B cell (primary cell): ENCODE measurements at regions not wholly inside any gene's neighbourhood (a gene's known extent, or its start where the extent isn't known, plus 50 kb on each side); places are given as distances from the start of the nearest gene placed in this dataset.

Source experiments
- ATAC-seq: fragments of 200-7000 bp; cut with Tn5 transposase; one replicate; pipeline ENCODE4 v1.10.0; 2021; ENCODE audit warnings: low read depth, mild to moderate bottlenecking, moderate number of reproducible peaks, moderate library complexity
- CTCF ChIA-PET: fragments of 350-600 bp; sonication (Branson Sonifier 250); formaldehyde crosslinking; loops from one replicate; lab custom pipeline; 2021; ENCODE audit warnings: antibody characterized with exemption, inconsistent platforms; lab: Charles Lee
- POLR2A ChIA-PET: fragments of 350-600 bp; sonication (Branson Sonifier 250); formaldehyde crosslinking; loops from one replicate; lab custom pipeline; 2021; ENCODE audit warnings: antibody characterized with exemption; lab: Charles Lee
- DNase-seq: peaks from one replicate; pipeline ENCODE4 v3.0.0; 2013
- H2AFZ ChIP-seq: 2 replicates; pipeline ENCODE4 v1.6.1; 2012; ENCODE audit warnings: mild to moderate bottlenecking, low read depth, low read length; ENCODE audit not compliant: insufficient read depth, poor library complexity, severe bottlenecking
- H3K27ac ChIP-seq, 2 donors: 1 replicate in 1 of 2; 2 replicates in 1 of 2; pipeline ENCODE4 v1.5.1; 2012 to 2013; ENCODE audit warnings: low read length in 2 of 2, mild to moderate bottlenecking in 2 of 2, moderate library complexity in 1 of 2
- H3K27me3 ChIP-seq, 4 experiments: fragments of 200-600 bp in 1 of 4; sonication (generic) in 1 of 4; replicated peaks in 1 of 4; 1 replicate in 2 of 4; 2 replicates in 2 of 4; pipeline versions ENCODE4 v1.6.1 to v1.7.0; 2013 to 2016; ENCODE audit warnings: low read length in 3 of 4, mild to moderate bottlenecking in 2 of 4, mixed read lengths in 1 of 4, moderate library complexity in 1 of 4; ENCODE audit not compliant: insufficient read depth in 4 of 4, control insufficient read depth in 3 of 4; ENCODE audit errors: control extremely low read depth in 1 of 4
- H3K36me3 ChIP-seq, 2 experiments: replicated peaks in 1 of 2; 1 replicate in 1 of 2; 2 replicates in 1 of 2; pipeline versions ENCODE4 v1.6.1 to v1.7.1; 2013; ENCODE audit warnings: low read length in 1 of 2; ENCODE audit not compliant: insufficient read depth in 2 of 2, control insufficient read depth in 1 of 2; ENCODE audit errors: control extremely low read depth in 1 of 2, extremely low read depth in 1 of 2
- H3K4me1 ChIP-seq, 2 donors: fragments of 200-600 bp in 1 of 2; sonication (generic) in 1 of 2; 1 replicate in 1 of 2; 2 replicates in 1 of 2; pipeline versions ENCODE4 v1.5.1 to v1.6.1; 2013 to 2017; ENCODE audit warnings: low read length in 2 of 2; ENCODE audit not compliant: control insufficient read depth in 2 of 2, insufficient read depth in 2 of 2
- H3K4me2 ChIP-seq: replicated peaks from 2 replicates; pipeline ENCODE3; 2012; ENCODE audit warnings: mild to moderate bottlenecking, low read depth, low read length; ENCODE audit not compliant: poor library complexity, severe bottlenecking
- H3K4me3 ChIP-seq, 5 experiments: fragments of 200-600 bp in 1 of 5; sonication (generic) in 1 of 5; 1 replicate in 3 of 5; 2 replicates in 2 of 5; pipeline versions ENCODE4 v1.5.1 to v1.7.0; 2011 to 2016; ENCODE audit warnings: low read length in 4 of 5, mild to moderate bottlenecking in 4 of 5, low read depth in 2 of 5, control low read depth in 1 of 5, moderate library complexity in 1 of 5; ENCODE audit not compliant: insufficient read depth in 1 of 5; ENCODE audit errors: control extremely low read depth in 1 of 5, extremely low read depth in 1 of 5
- H3K79me2 ChIP-seq: fragments of 200-600 bp; sonication (generic); one replicate; pipeline ENCODE4 v1.6.0; 2016; ENCODE audit warnings: low read length; ENCODE audit not compliant: control insufficient read depth, insufficient read depth
- H3K9ac ChIP-seq: fragments of 200-600 bp; sonication (generic); 2 replicates; pipeline ENCODE4 v1.6.1; 2017; ENCODE audit warnings: mild to moderate bottlenecking, low read length, moderate library complexity
- H3K9me3 ChIP-seq, 3 donors: one replicate each; pipeline versions ENCODE4 v1.6.1 to v1.7.1; 2013; ENCODE audit warnings: low read length in 2 of 3; ENCODE audit not compliant: control insufficient read depth in 2 of 3, insufficient read depth in 1 of 3; ENCODE audit errors: control extremely low read depth in 1 of 3
- H4K20me1 ChIP-seq: 2 replicates; pipeline ENCODE4 v1.6.0; 2012; ENCODE audit warnings: mild to moderate bottlenecking, low read length; ENCODE audit not compliant: insufficient read depth, control insufficient read depth, poor library complexity, severe bottlenecking
- H3K27ac Mint-ChIP-seq: one replicate; pipeline ENCODE4 v1.8.0; 2021; ENCODE audit warnings: mixed read lengths
- H3K27me3 Mint-ChIP-seq: one replicate; pipeline ENCODE4 v1.8.0; 2021; ENCODE audit warnings: mixed read lengths
- H3K4me1 Mint-ChIP-seq: one replicate; pipeline ENCODE4 v1.8.0; 2021; ENCODE audit warnings: mixed read lengths
- H3K4me3 Mint-ChIP-seq: one replicate; pipeline ENCODE4 v1.8.0; 2021; ENCODE audit warnings: mixed read lengths
- H3K9me3 Mint-ChIP-seq: one replicate; pipeline ENCODE4 v1.8.0; 2022; ENCODE audit warnings: mixed read lengths; ENCODE audit not compliant: insufficient read depth
- CTCF ChIP-seq: fragments of 200-600 bp; IDR thresholded peaks from one replicate; pipeline ENCODE4 v1.8.0; 2022; ENCODE audit warnings: antibody characterized with exemption, mild to moderate bottlenecking
- EZH2 ChIP-seq: IDR thresholded peaks from 2 replicates; pipeline ENCODE4 v1.6.1; 2012; ENCODE audit warnings: borderline replicate concordance, low read depth, mild to moderate bottlenecking, moderate library complexity, low read length; ENCODE audit not compliant: insufficient read depth, poor library complexity, severe bottlenecking
- WGBS: methylation state at CpG from one replicate; pipeline ENCODE4 v1.1.5; 2013; ENCODE audit warnings: missing lambda C conversion rate; ENCODE audit not compliant: insufficient coverage; 5-methylcytosine and 5-hydroxymethylcytosine counted together
- intact Hi-C: fragments of 100-400 bp; cut with micrococcal nuclease; formaldehyde crosslinking; loops from one replicate; pipeline ENCODE4 v1.10.0; 2022

- no peak overlapping the region for H3K27ac ChIP-seq
- WGBS, result 77% methylated on average over 5 of the region's 5 CpGs
- ATAC-seq, result no peak
- no peak overlapping the region for H3K4me3 ChIP-seq
- no peak overlapping the region for H3K9ac ChIP-seq
- ChIA-PET CTCF (no interaction called here), POLR2A (no interaction called here)
- H3K4me3 Mint-ChIP-seq, result no peak overlapping the region
- TF ChIP-seq CTCF (no peak), EZH2 (no peak)
- no peaks in the 10 kb centered on the region for H4K20me1 ChIP-seq
- H2AFZ ChIP-seq, result no peak overlapping the region
- H3K9me3 Mint-ChIP-seq, result no peaks in the 10 kb centered on the region
- no peak for DNase-seq
- no peaks in the 10 kb centered on the region for H3K36me3 ChIP-seq
- H3K4me1 Mint-ChIP-seq, result no peaks in the 10 kb centered on the region
- no peaks in the 10 kb centered on the region for H3K79me2 ChIP-seq
- peaks cover 22% of the 10 kb centered on the region for H3K27me3 Mint-ChIP-seq
- no peak overlapping the region for H3K4me2 ChIP-seq
- intact Hi-C loops, result no loop called here
- no peaks in the 10 kb centered on the region for H3K9me3 ChIP-seq
- H3K4me1 ChIP-seq, result no peaks in the 10 kb centered on the region
- peaks cover 0 to 3% (median 0%) of the 10 kb centered on the region in 4 experiments for H3K27me3 ChIP-seq
- no peak overlapping the region for H3K27ac Mint-ChIP-seq
Measured at GRCh38 chr1:197998110-197998509, 80.9 kb downstream of the LHX9 start.

- TF ChIP-seq CTCF (no peak), EZH2 (no peak)
- Mint-ChIP-seq H3K27ac (no peak overlapping the region), H3K9me3 (no peaks in the 10 kb centered on the region), H3K4me3 (no peak overlapping the region), H3K4me1 (no peaks in the 10 kb centered on the region), H3K27me3 (peaks cover 38% of the 10 kb centered on the region)
- Histone ChIP-seq H3K4me1 (no peaks in the 10 kb centered on the region), H3K9me3 (no peaks in the 10 kb centered on the region), H3K36me3 (no peaks in the 10 kb centered on the region), H3K27ac (no peak overlapping the region), H3K27me3 (peaks cover 0 to 7% (median 0%) of the 10 kb centered on the region in 4 experiments), H3K9ac (no peak overlapping the region), H3K79me2 (no peaks in the 10 kb centered on the region), H3K4me3 (no peak overlapping the region), H3K4me2 (no peak overlapping the region), H4K20me1 (no peaks in the 10 kb centered on the region), H2AFZ (no peak overlapping the region)
- CTCF ChIA-PET, result no interaction called here
- POLR2A ChIA-PET, result no interaction called here
- ATAC-seq, result no peak
- no peak for DNase-seq
- intact Hi-C loops, result no loop called here
- no CpG with 5 or more reads among the region's 3 CpGs for WGBS
Measured at GRCh38 chr1:198001776-198002408, 84.7 kb downstream of the LHX9 start.
